PFSK-1 (cell line): ENCODE measurements at regions not wholly inside any gene's neighbourhood (a gene's known extent, or its start where the extent isn't known, plus 50 kb on each side); places are given as distances from the start of the nearest gene placed in this dataset.

Experiments
- POLR2AphosphoS5 ChIP-seq: IDR thresholded peaks from 2 replicates; pipeline ENCODE4 v1.6.1; 2012; ENCODE audit warnings: low read depth, mild to moderate bottlenecking, control low read depth, low read length, moderate library complexity
- SIN3A ChIP-seq: IDR thresholded peaks from 2 replicates; pipeline ENCODE4 v1.6.1; 2012; ENCODE audit warnings: mild to moderate bottlenecking, low read length, moderate library complexity, borderline replicate concordance; ENCODE audit not compliant: insufficient read depth
- TAF1 ChIP-seq: IDR thresholded peaks from 2 replicates; pipeline ENCODE4 v1.6.1; 2012; ENCODE audit warnings: low read length, control low read depth, borderline replicate concordance; ENCODE audit not compliant: insufficient read depth
- TF ChIP-seq, protein P1 (sequence below), 2 experiments: IDR thresholded peaks; 2 replicates each; pipeline versions ENCODE4 v1.6.1 to v1.8.0; 2011 to 2012; ENCODE audit warnings: low read depth in 2 of 2, low read length in 2 of 2, control low read depth in 1 of 2, inconsistent platforms in 1 of 2, mild to moderate bottlenecking in 1 of 2, moderate library complexity in 1 of 2; ENCODE audit not compliant: insufficient read depth in 1 of 2

DNA sequence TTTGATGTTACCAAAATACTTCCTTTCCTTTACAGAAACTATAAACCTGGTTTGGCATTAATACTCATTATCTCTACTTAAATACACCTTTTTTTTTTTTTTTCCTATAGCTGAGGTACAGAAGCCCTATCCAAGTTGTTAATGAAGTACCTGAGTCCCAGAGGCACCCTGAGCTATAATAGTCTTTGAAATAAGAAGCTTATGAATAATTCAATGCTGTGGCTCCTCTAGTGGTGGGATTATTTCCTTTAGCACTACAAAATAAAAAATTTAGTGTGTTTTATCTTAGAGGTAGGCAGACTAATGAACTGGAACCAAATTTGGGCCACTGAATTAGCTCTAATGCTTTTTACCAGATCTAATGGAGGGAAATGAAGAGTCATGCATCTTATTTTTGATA is 611.9 kb downstream of the EDEM1 start:
- TF ChIP-seq POLR2AphosphoS5: no peak
- TF ChIP-seq TAF1: no peak
- TF ChIP-seq, protein P1, sequence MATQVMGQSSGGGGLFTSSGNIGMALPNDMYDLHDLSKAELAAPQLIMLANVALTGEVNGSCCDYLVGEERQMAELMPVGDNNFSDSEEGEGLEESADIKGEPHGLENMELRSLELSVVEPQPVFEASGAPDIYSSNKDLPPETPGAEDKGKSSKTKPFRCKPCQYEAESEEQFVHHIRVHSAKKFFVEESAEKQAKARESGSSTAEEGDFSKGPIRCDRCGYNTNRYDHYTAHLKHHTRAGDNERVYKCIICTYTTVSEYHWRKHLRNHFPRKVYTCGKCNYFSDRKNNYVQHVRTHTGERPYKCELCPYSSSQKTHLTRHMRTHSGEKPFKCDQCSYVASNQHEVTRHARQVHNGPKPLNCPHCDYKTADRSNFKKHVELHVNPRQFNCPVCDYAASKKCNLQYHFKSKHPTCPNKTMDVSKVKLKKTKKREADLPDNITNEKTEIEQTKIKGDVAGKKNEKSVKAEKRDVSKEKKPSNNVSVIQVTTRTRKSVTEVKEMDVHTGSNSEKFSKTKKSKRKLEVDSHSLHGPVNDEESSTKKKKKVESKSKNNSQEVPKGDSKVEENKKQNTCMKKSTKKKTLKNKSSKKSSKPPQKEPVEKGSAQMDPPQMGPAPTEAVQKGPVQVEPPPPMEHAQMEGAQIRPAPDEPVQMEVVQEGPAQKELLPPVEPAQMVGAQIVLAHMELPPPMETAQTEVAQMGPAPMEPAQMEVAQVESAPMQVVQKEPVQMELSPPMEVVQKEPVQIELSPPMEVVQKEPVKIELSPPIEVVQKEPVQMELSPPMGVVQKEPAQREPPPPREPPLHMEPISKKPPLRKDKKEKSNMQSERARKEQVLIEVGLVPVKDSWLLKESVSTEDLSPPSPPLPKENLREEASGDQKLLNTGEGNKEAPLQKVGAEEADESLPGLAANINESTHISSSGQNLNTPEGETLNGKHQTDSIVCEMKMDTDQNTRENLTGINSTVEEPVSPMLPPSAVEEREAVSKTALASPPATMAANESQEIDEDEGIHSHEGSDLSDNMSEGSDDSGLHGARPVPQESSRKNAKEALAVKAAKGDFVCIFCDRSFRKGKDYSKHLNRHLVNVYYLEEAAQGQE (IDR thresholded peaks at IDR 0.05; ENCODE audit: insufficient read depth in 1 of 2, low read depth in 2 of 2, low read length in 2 of 2): no peak
- no peak for TF ChIP-seq SIN3A
